Neuronal stem cell (in vitro differentiated cells): ENCODE measurements at regions not wholly inside any gene's neighbourhood (a gene's known extent, or its start where the extent isn't known, plus 50 kb on each side); places are given as distances from the start of the nearest gene placed in this dataset.

ENCODE experiments used
- DNase-seq: peaks from one replicate; pipeline ENCODE4 v3.0.0-alpha.2; 2013; ENCODE audit warnings: low spot score
- H2AFZ ChIP-seq: one replicate; pipeline ENCODE4 v1.6.1; 2013; ENCODE audit warnings: mild to moderate bottlenecking, low read length, inconsistent platforms
- H2AK5ac ChIP-seq: 2 replicates; pipeline ENCODE4 v1.6.1; 2013; ENCODE audit warnings: low read depth, mild to moderate bottlenecking, inconsistent platforms, low read length, moderate library complexity, mixed read lengths
- H2BK120ac ChIP-seq: 2 replicates; pipeline ENCODE4 v1.6.1; 2013; ENCODE audit warnings: low read depth, mild to moderate bottlenecking, inconsistent platforms, low read length, moderate library complexity, mixed read lengths
- H2BK12ac ChIP-seq: one replicate; pipeline ENCODE4 v1.6.1; 2013; ENCODE audit warnings: low read length, inconsistent platforms
- H2BK15ac ChIP-seq: 2 replicates; pipeline ENCODE4 v1.6.1; 2013; ENCODE audit warnings: mild to moderate bottlenecking, low read length, inconsistent platforms, mixed read lengths
- H2BK5ac ChIP-seq: one replicate; pipeline ENCODE4 v1.6.1; 2013; ENCODE audit warnings: inconsistent platforms, mild to moderate bottlenecking, low read length, moderate library complexity
- H3K14ac ChIP-seq: one replicate; pipeline ENCODE4 v1.6.1; 2013; ENCODE audit warnings: low read length, inconsistent platforms
- H3K18ac ChIP-seq: 2 replicates; pipeline ENCODE4 v1.6.1; 2013; ENCODE audit warnings: low read length, inconsistent platforms
- H3K23ac ChIP-seq: 2 replicates; pipeline ENCODE4 v1.6.1; 2013; ENCODE audit warnings: low read depth, mild to moderate bottlenecking, mixed read lengths, low read length, inconsistent platforms; ENCODE audit not compliant: poor library complexity
- H3K27ac ChIP-seq: replicated peaks from 3 replicates; pipeline ENCODE4 v1.5.1; 2013; ENCODE audit warnings: low read length, inconsistent platforms
- H3K27me3 ChIP-seq, 3 experiments: 2 replicates each; pipeline ENCODE4 v1.6.1; 2013; ENCODE audit warnings: low read length in 3 of 3, mild to moderate bottlenecking in 2 of 3, inconsistent platforms in 1 of 3, low read depth in 1 of 3, mixed read lengths in 1 of 3, moderate library complexity in 1 of 3; ENCODE audit not compliant: control insufficient read depth in 3 of 3, insufficient read depth in 3 of 3
- H3K36me3 ChIP-seq, 2 donors: replicated peaks in 1 of 2; 2 replicates each; pipeline ENCODE4 v1.6.1; 2013; ENCODE audit warnings: low read length in 2 of 2; ENCODE audit not compliant: control insufficient read depth in 2 of 2, insufficient read depth in 2 of 2
- H3K4ac ChIP-seq: 2 replicates; pipeline ENCODE4 v1.6.1; 2013; ENCODE audit warnings: inconsistent platforms, mild to moderate bottlenecking, low read length, moderate library complexity
- H3K4me1 ChIP-seq, 2 donors: 1 replicate in 1 of 2; 2 replicates in 1 of 2; pipeline ENCODE4 v1.6.1; 2013; ENCODE audit warnings: low read length in 2 of 2, low read depth in 1 of 2; ENCODE audit not compliant: control insufficient read depth in 2 of 2, insufficient read depth in 1 of 2
- H3K4me2 ChIP-seq: one replicate; pipeline ENCODE4 v1.6.1; 2013; ENCODE audit warnings: mild to moderate bottlenecking, low read length, inconsistent platforms; ENCODE audit not compliant: insufficient read depth, poor library complexity, severe bottlenecking
- H3K4me3 ChIP-seq, 2 donors: 2 replicates each; pipeline ENCODE4 v1.5.1; 2013; ENCODE audit warnings: low read length in 2 of 2, mild to moderate bottlenecking in 2 of 2, inconsistent platforms in 1 of 2, moderate library complexity in 1 of 2
- H3K79me1 ChIP-seq: one replicate; pipeline ENCODE4 v1.6.1; 2013; ENCODE audit warnings: low read depth, mild to moderate bottlenecking, inconsistent platforms, low read length, moderate library complexity
- H3K9ac ChIP-seq: one replicate; pipeline ENCODE4 v1.6.1; 2013; ENCODE audit warnings: mild to moderate bottlenecking, low read depth, low read length, inconsistent platforms; ENCODE audit not compliant: poor library complexity
- H3K9me3 ChIP-seq, 2 donors: replicated peaks in 1 of 2; 2 replicates each; pipeline versions ENCODE3 to v1.6.1; 2013; ENCODE audit warnings: low read length in 2 of 2, mild to moderate bottlenecking in 2 of 2, inconsistent platforms in 1 of 2, low read depth in 1 of 2, mixed read lengths in 1 of 2, moderate library complexity in 1 of 2; ENCODE audit not compliant: control insufficient read depth in 2 of 2, insufficient read depth in 1 of 2
- H4K8ac ChIP-seq: one replicate; pipeline ENCODE4 v1.6.1; 2013; ENCODE audit warnings: low read depth, mild to moderate bottlenecking, inconsistent platforms, low read length, moderate library complexity
- H4K91ac ChIP-seq: one replicate; pipeline ENCODE4 v1.6.1; 2013; ENCODE audit warnings: low read length, low read depth, mild to moderate bottlenecking, inconsistent platforms; ENCODE audit not compliant: poor library complexity
- WGBS, 2 donors: extraction: QIAGEN DNeasy Blood & Tissue Kit; methylation state at CpG; one replicate each; pipeline ENCODE4 v1.1.7; 2013; ENCODE audit warnings: missing lambda C conversion rate in 2 of 2, mixed read lengths in 1 of 2; ENCODE audit not compliant: insufficient read length in 2 of 2, insufficient replicate concordance in 1 of 2; ENCODE audit errors: extremely low coverage in 2 of 2; 5-methylcytosine and 5-hydroxymethylcytosine counted together

DNA sequence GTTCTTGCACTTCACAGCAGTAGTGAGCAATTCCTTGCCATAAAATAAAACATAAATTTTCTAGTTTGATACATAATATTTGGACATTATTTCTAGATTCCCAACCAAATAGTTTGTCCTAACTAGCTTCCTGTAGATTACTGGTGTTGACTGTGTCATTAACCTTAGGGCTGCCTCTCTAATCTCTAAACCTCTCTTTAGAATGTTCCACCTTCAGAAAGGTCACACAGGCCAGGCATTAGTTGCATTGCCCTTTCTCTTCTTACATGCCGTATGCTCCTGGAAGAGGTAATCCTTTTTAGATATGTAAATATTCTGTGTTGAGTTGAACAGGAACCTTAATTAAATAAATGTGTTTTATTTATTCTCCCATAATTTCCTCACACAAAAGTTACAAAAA lies 904.9 kb upstream of the CNTN5 start:
- no peaks in the 10 kb centered on the region for H3K4me1 ChIP-seq
- no peak overlapping the region for H2AFZ ChIP-seq
- H3K27me3 ChIP-seq, result no peaks in the 10 kb centered on the region
- no peak overlapping the region for H3K18ac ChIP-seq
- WGBS, 2 donors, result no CpG with 5 or more reads among the region's 1 CpG
- H2BK12ac ChIP-seq, result no peak overlapping the region
- no peak overlapping the region for H3K23ac ChIP-seq
- no peaks in the 10 kb centered on the region for H3K36me3 ChIP-seq
- no peak overlapping the region for H2AK5ac ChIP-seq
- no peak overlapping the region for H3K9ac ChIP-seq
- H2BK120ac ChIP-seq, result no peak overlapping the region
- no peak overlapping the region for H3K14ac ChIP-seq
- H2BK15ac ChIP-seq, result no peak overlapping the region
- H3K4me3 ChIP-seq, result no peak overlapping the region
- H3K4me2 ChIP-seq, result no peak overlapping the region
- H3K27ac ChIP-seq, result no peak overlapping the region
- DNase-seq, result no peak
- H3K9me3 ChIP-seq, result no peaks in the 10 kb centered on the region
- no peaks in the 10 kb centered on the region for H3K79me1 ChIP-seq
- no peak overlapping the region for H4K91ac ChIP-seq
- no peak overlapping the region for H2BK5ac ChIP-seq
- H3K4ac ChIP-seq, result no peak overlapping the region
- H4K8ac ChIP-seq, result no peak overlapping the region

GRCh38 chr11:98130117-98130625 lies 890.6 kb upstream of the CNTN5 start:
- H2BK12ac ChIP-seq, result no peak overlapping the region
- no peak overlapping the region for H3K4me3 ChIP-seq
- H2BK5ac ChIP-seq, result no peak overlapping the region
- H4K91ac ChIP-seq, result no peak overlapping the region
- H2BK15ac ChIP-seq, result no peak overlapping the region
- H3K4me2 ChIP-seq, result no peak overlapping the region
- H4K8ac ChIP-seq, result no peak overlapping the region
- H3K27ac ChIP-seq, result no peak overlapping the region
- no peak overlapping the region for H3K4ac ChIP-seq
- H3K18ac ChIP-seq, result no peak overlapping the region
- H3K27me3 ChIP-seq, result no peaks in the 10 kb centered on the region
- no peak overlapping the region for H3K23ac ChIP-seq
- no peak overlapping the region for H3K14ac ChIP-seq
- H3K79me1 ChIP-seq, result no peaks in the 10 kb centered on the region
- H3K4me1 ChIP-seq, result no peaks in the 10 kb centered on the region
- H3K9ac ChIP-seq, result no peak overlapping the region
- DNase-seq, result no peak
- no peak overlapping the region for H2AK5ac ChIP-seq
- H2BK120ac ChIP-seq, result no peak overlapping the region
- H2AFZ ChIP-seq, result no peak overlapping the region
- no peaks in the 10 kb centered on the region for H3K36me3 ChIP-seq
- H3K9me3 ChIP-seq, result no peaks in the 10 kb centered on the region

DNA sequence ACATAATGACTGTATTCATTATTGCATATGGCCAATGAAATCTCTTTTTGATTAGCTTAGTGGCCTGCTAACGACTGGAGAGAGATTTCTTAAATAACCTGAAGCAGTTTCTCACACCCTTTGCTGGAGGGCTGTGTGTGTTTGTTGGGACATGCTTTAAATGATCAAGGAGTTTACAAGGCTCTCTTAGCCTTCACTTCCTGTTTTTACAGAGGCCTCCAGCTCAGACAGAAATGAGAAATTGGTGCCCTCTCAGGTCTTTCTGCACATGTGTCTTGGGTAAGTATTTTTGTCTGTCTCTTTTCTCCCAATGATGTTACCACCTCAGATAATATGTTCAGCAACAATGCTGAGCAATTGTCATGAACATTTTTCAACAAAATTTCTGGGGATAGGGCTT lies 884.4 kb upstream of the CNTN5 start:
- Histone ChIP-seq H3K14ac (no peak overlapping the region), H2AFZ (no peak overlapping the region), H4K91ac (no peak overlapping the region), H3K18ac (no peak overlapping the region), H2AK5ac (no peak overlapping the region), H3K27ac (no peak overlapping the region), H4K8ac (no peak overlapping the region), H3K27me3 (no peaks in the 10 kb centered on the region), H2BK5ac (no peak overlapping the region), H2BK120ac (no peak overlapping the region), H3K36me3 (no peaks in the 10 kb centered on the region), H2BK15ac (no peak overlapping the region), H3K4ac (no peak overlapping the region), H2BK12ac (no peak overlapping the region), H3K4me2 (no peak overlapping the region), H3K4me1 (no peaks in the 10 kb centered on the region), H3K9me3 (no peaks in the 10 kb centered on the region), H3K4me3 (no peak overlapping the region), H3K9ac (no peak overlapping the region), H3K79me1 (no peaks in the 10 kb centered on the region), H3K23ac (no peak overlapping the region)
- DNase-seq, result no peak
- WGBS, 2 donors, result no CpG with 5 or more reads among the region's 1 CpG

DNA sequence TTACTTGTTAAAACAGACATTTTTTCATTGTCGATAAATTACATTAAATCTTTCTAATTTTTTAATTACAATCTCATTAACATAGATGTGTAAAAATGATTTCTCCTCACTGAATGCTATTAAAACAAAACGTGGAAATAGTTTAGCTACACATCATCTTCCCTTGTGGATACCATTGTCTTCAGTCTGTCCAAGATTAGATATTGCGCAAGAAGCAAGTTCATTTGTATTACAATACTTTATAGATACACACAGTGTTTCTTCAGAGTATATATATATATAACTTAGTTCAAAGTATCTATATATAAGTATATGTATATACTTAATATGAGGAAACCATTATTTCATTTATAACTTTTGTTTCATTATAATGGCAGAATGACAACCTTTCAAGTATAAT lies 883.3 kb upstream of the CNTN5 start:
- no peaks in the 10 kb centered on the region for H3K9me3 ChIP-seq
- H2BK5ac ChIP-seq, result no peak overlapping the region
- no peak overlapping the region for H2BK12ac ChIP-seq
- no peak overlapping the region for H3K14ac ChIP-seq
- no peaks in the 10 kb centered on the region for H3K27me3 ChIP-seq
- H3K79me1 ChIP-seq, result no peaks in the 10 kb centered on the region
- H2AFZ ChIP-seq, result no peak overlapping the region
- H3K4ac ChIP-seq, result no peak overlapping the region
- H3K27ac ChIP-seq, result no peak overlapping the region
- H3K18ac ChIP-seq, result no peak overlapping the region
- H3K23ac ChIP-seq, result no peak overlapping the region
- H3K4me1 ChIP-seq, result no peaks in the 10 kb centered on the region
- H4K8ac ChIP-seq, result no peak overlapping the region
- no peak overlapping the region for H3K4me2 ChIP-seq
- no peak overlapping the region for H2AK5ac ChIP-seq
- no peak for DNase-seq
- no peak overlapping the region for H2BK120ac ChIP-seq
- no peak overlapping the region for H3K4me3 ChIP-seq
- no peak overlapping the region for H3K9ac ChIP-seq
- no peaks in the 10 kb centered on the region for H3K36me3 ChIP-seq
- H2BK15ac ChIP-seq, result no peak overlapping the region
- no peak overlapping the region for H4K91ac ChIP-seq
- 100% methylated on average over 1 of the region's 3 CpGs; no CpG with 5 or more reads in 1 of the 2 donors for WGBS, 2 donors
